Common myeloid progenitor, CD34-positive (primary cell): ENCODE measurements at regions not wholly inside any gene's neighbourhood (a gene's known extent, or its start where the extent isn't known, plus 50 kb on each side); places are given as distances from the start of the nearest gene placed in this dataset.

Experiments used
- CTCF ChIA-PET: fragments of 350-600 bp; sonication (Branson Sonifier 250); formaldehyde crosslinking; loops from one replicate; lab custom pipeline; 2021; ENCODE audit warnings: antibody characterized with exemption; lab: Charles Lee
- POLR2A ChIA-PET: fragments of 350-600 bp; sonication (Branson Sonifier 250); formaldehyde crosslinking; loops from one replicate; lab custom pipeline; 2021; ENCODE audit warnings: antibody characterized with exemption; lab: Charles Lee
- DNase-seq, 3 donors: peaks; one replicate each; pipeline versions ENCODE4 v3.0.0 to v3.0.0-alpha.2; 2013
- H3K27ac ChIP-seq, 2 experiments: 1 replicate in 1 of 2; 2 replicates in 1 of 2; pipeline ENCODE4 v1.7.0; 2013; ENCODE audit warnings: inconsistent platforms in 2 of 2, low read length in 2 of 2, mild to moderate bottlenecking in 2 of 2, low read depth in 1 of 2, moderate library complexity in 1 of 2; ENCODE audit not compliant: severe bottlenecking in 2 of 2, insufficient read depth in 1 of 2, poor library complexity in 1 of 2
- H3K27me3 ChIP-seq, 5 experiments: replicated peaks in 2 of 5; 1 replicate in 3 of 5; 2 replicates in 2 of 5; pipeline versions ENCODE4 v1.6.1 to v1.7.0; 2013; ENCODE audit warnings: low read length in 4 of 5, mild to moderate bottlenecking in 2 of 5, moderate library complexity in 2 of 5, inconsistent platforms in 1 of 5; ENCODE audit not compliant: insufficient read depth in 5 of 5, control insufficient read depth in 4 of 5
- H3K36me3 ChIP-seq, 4 experiments: 1 replicate in 2 of 4; 2 replicates in 2 of 4; pipeline versions ENCODE4 v1.6.1 to v1.7.0; 2013; ENCODE audit warnings: low read length in 3 of 4, control low read depth in 1 of 4, mild to moderate bottlenecking in 1 of 4; ENCODE audit not compliant: control insufficient read depth in 4 of 4, insufficient read depth in 4 of 4
- H3K4me1 ChIP-seq, 4 experiments: 1 replicate in 3 of 4; 2 replicates in 1 of 4; pipeline versions ENCODE4 v1.6.1 to v1.7.1; 2013; ENCODE audit warnings: low read length in 3 of 4, mild to moderate bottlenecking in 3 of 4, control low read depth in 1 of 4, inconsistent platforms in 1 of 4, moderate library complexity in 1 of 4; ENCODE audit not compliant: control insufficient read depth in 4 of 4, insufficient read depth in 4 of 4; ENCODE audit errors: control extremely low read depth in 1 of 4
- H3K4me3 ChIP-seq, 7 experiments: 1 replicate in 4 of 7; 2 replicates in 3 of 7; pipeline versions ENCODE4 v1.5.1 to v1.7.0; 2013; ENCODE audit warnings: mild to moderate bottlenecking in 7 of 7, low read length in 6 of 7, moderate library complexity in 6 of 7, inconsistent platforms in 2 of 7, low read depth in 2 of 7, control low read depth in 1 of 7; ENCODE audit not compliant: insufficient read depth in 4 of 7, control insufficient read depth in 1 of 7; ENCODE audit errors: extremely low read depth in 1 of 7
- H3K9me3 ChIP-seq, 5 experiments: 1 replicate in 4 of 5; 2 replicates in 1 of 5; pipeline versions ENCODE4 v1.6.1 to v1.7.1; 2013; ENCODE audit warnings: low read length in 4 of 5, mild to moderate bottlenecking in 2 of 5, inconsistent platforms in 1 of 5, low read depth in 1 of 5, moderate library complexity in 1 of 5; ENCODE audit not compliant: control insufficient read depth in 4 of 5, insufficient read depth in 2 of 5; ENCODE audit errors: control extremely low read depth in 1 of 5
- WGBS: methylation state at CpG from one replicate; pipeline ENCODE4 v1.1.5; 2013; ENCODE audit not compliant: insufficient coverage; 5-methylcytosine and 5-hydroxymethylcytosine counted together

GRCh38 chr13:68813180-68813796 lies 1294.3 kb upstream of the ATXN8OS start:
- WGBS, result 93% methylated on average over 3 of the region's 7 CpGs
- POLR2A ChIA-PET, result no interaction called here
- H3K4me3 ChIP-seq, result no peak overlapping the region

GRCh38 chr13:68810660-68811059 lies 1297.0 kb upstream of the ATXN8OS start:
- H3K9me3 ChIP-seq, result no peaks in the 10 kb centered on the region
- no peaks in the 10 kb centered on the region for H3K4me1 ChIP-seq
- no peaks in the 10 kb centered on the region for H3K27me3 ChIP-seq
- ChIA-PET CTCF (no interaction called here), POLR2A (no interaction called here)
- DNase-seq, result no peak
- no peaks in the 10 kb centered on the region for H3K36me3 ChIP-seq
- no CpG with 5 or more reads among the region's 1 CpG for WGBS
- no peak overlapping the region for H3K4me3 ChIP-seq
- H3K27ac ChIP-seq, result no peak overlapping the region

More at GRCh38 chr13:68813180-68813796, 1294.3 kb upstream of the ATXN8OS start:
- CTCF ChIA-PET, result no interaction called here
- Histone ChIP-seq H3K36me3 (no peaks in the 10 kb centered on the region), H3K4me1 (no peaks in the 10 kb centered on the region), H3K9me3 (no peaks in the 10 kb centered on the region), H3K27me3 (no peaks in the 10 kb centered on the region), H3K27ac (no peak overlapping the region)
- DNase-seq, result no peak

- no peak for DNase-seq
- 85% methylated on average over 2 of the region's 3 CpGs for WGBS
- Histone ChIP-seq H3K4me1 (no peaks in the 10 kb centered on the region), H3K27ac (no peak overlapping the region), H3K36me3 (no peaks in the 10 kb centered on the region), H3K27me3 (no peaks in the 10 kb centered on the region), H3K9me3 (no peaks in the 10 kb centered on the region), H3K4me3 (no peak overlapping the region)
- POLR2A ChIA-PET, result no interaction called here
- CTCF ChIA-PET, result no interaction called here
Measured at GRCh38 chr13:68808456-68808855, 1299.2 kb upstream of the ATXN8OS start.

- DNase-seq, result no peak
- no CpG with 5 or more reads among the region's 2 CpGs for WGBS
- Histone ChIP-seq H3K27ac (no peak overlapping the region), H3K9me3 (no peaks in the 10 kb centered on the region), H3K4me3 (no peak overlapping the region), H3K27me3 (no peaks in the 10 kb centered on the region), H3K4me1 (no peaks in the 10 kb centered on the region), H3K36me3 (no peaks in the 10 kb centered on the region)
- ChIA-PET POLR2A (no interaction called here), CTCF (no interaction called here)
Measured at GRCh38 chr13:68806125-68806524, 1301.5 kb upstream of the ATXN8OS start.

- Histone ChIP-seq H3K4me3 (no peak overlapping the region), H3K4me1 (no peaks in the 10 kb centered on the region), H3K9me3 (no peaks in the 10 kb centered on the region), H3K27ac (no peak overlapping the region), H3K27me3 (no peaks in the 10 kb centered on the region), H3K36me3 (no peaks in the 10 kb centered on the region)
- ChIA-PET POLR2A (no interaction called here), CTCF (no interaction called here)
- DNase-seq, result no peak
Measured at GRCh38 chr13:68784275-68784674, 1323.4 kb upstream of the ATXN8OS start.

GRCh38 chr13:68759617-68760016 lies 1348.0 kb upstream of the ATXN8OS start:
- Histone ChIP-seq H3K9me3 (no peaks in the 10 kb centered on the region), H3K27ac (no peak overlapping the region), H3K36me3 (no peaks in the 10 kb centered on the region), H3K4me3 (no peak overlapping the region), H3K4me1 (no peaks in the 10 kb centered on the region), H3K27me3 (no peaks in the 10 kb centered on the region)
- DNase-seq, result no peak
- ChIA-PET CTCF (no interaction called here), POLR2A (no interaction called here)
- 100% methylated on average over 1 of the region's 2 CpGs for WGBS

GRCh38 chr13:68749796-68750195 lies 1357.8 kb upstream of the ATXN8OS start:
- H3K9me3 ChIP-seq, result no peaks in the 10 kb centered on the region
- no peaks in the 10 kb centered on the region for H3K4me1 ChIP-seq
- no peaks in the 10 kb centered on the region for H3K27me3 ChIP-seq
- H3K36me3 ChIP-seq, result no peaks in the 10 kb centered on the region
- H3K27ac ChIP-seq, result no peak overlapping the region
- DNase-seq, result no peak
- ChIA-PET CTCF (no interaction called here), POLR2A (no interaction called here)
- no peak overlapping the region for H3K4me3 ChIP-seq
